PFSK-1 (cell line): ENCODE measurements at regions not wholly inside any gene's neighbourhood (a gene's known extent, or its start where the extent isn't known, plus 50 kb on each side); places are given as distances from the start of the nearest gene placed in this dataset.

ENCODE experiments used
- FOXP2 ChIP-seq: optimal IDR thresholded peaks from 2 replicates; pipeline ENCODE3; 2011; ENCODE audit warnings: borderline replicate concordance, control low read depth, inconsistent platforms; ENCODE audit not compliant: insufficient read depth; ENCODE audit errors: extremely low read length, extremely low read depth
- POLR2AphosphoS5 ChIP-seq: IDR thresholded peaks from 2 replicates; pipeline ENCODE4 v1.6.1; 2012; ENCODE audit warnings: low read depth, mild to moderate bottlenecking, control low read depth, low read length, moderate library complexity
- REST ChIP-seq, 2 experiments: IDR thresholded peaks; 2 replicates each; pipeline versions ENCODE4 v1.6.1 to v1.8.0; 2011 to 2012; ENCODE audit warnings: low read depth in 2 of 2, low read length in 2 of 2, control low read depth in 1 of 2, inconsistent platforms in 1 of 2, mild to moderate bottlenecking in 1 of 2, moderate library complexity in 1 of 2; ENCODE audit not compliant: insufficient read depth in 1 of 2
- SIN3A ChIP-seq: IDR thresholded peaks from 2 replicates; pipeline ENCODE4 v1.6.1; 2012; ENCODE audit warnings: mild to moderate bottlenecking, low read length, moderate library complexity, borderline replicate concordance; ENCODE audit not compliant: insufficient read depth
- TAF1 ChIP-seq: IDR thresholded peaks from 2 replicates; pipeline ENCODE4 v1.6.1; 2012; ENCODE audit warnings: low read length, control low read depth, borderline replicate concordance; ENCODE audit not compliant: insufficient read depth

DNA sequence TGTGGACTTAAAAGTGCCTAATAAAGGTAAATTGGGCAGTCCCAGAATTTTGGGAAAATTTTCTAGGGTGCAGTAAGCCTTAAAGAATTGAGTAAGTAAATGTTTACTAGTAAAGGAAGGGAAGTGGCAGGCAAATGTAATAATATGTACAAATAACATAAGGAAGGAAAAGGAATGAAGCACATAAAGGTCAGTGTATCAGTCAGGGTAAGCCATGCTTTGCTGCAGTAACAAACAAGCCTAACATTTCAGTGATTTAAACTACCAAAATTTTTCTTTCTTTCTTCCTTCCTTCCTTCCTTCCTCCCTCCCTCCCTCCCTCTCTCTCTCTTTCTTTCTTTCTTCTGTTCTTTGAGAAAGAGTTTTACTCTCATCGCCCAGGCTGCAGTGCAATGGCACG, 117.5 kb downstream of the HAO1 start:
- TF ChIP-seq TAF1, result no peak
- TF ChIP-seq POLR2AphosphoS5, result no peak
- no peak for TF ChIP-seq REST (IDR thresholded peaks at IDR 0.05; ENCODE audit: insufficient read depth in 1 of 2, low read depth in 2 of 2, low read length in 2 of 2)
- no peak for TF ChIP-seq SIN3A
- no peak for TF ChIP-seq FOXP2
